ENCODE measurements at regions not wholly inside any gene's neighbourhood (a gene's known extent, or its start where the extent isn't known, plus 50 kb on each side); places are given as distances from the start of the nearest gene placed in this dataset.

- TF ChIP-seq CTCF (tag by site-specific recombination; IDR thresholded peaks at IDR 0.05): no peak
- no peak for TF ChIP-seq AEBP2 (tag by site-specific recombination; IDR thresholded peaks at IDR 0.05; ENCODE audit: borderline replicate concordance)
- no peak for TF ChIP-seq ZNF24 (tag by site-specific recombination; IDR thresholded peaks at IDR 0.05)
- no peak for TF ChIP-seq ZNF629 (tag by site-specific recombination; IDR thresholded peaks at IDR 0.05)
- no peak for TF ChIP-seq ZNF274 (IDR thresholded peaks at IDR 0.05; ENCODE audit: low read length)
- no peak for TF ChIP-seq ZNF274 (tag by site-specific recombination; IDR thresholded peaks at IDR 0.05; ENCODE audit: borderline replicate concordance)
- no peak for TF ChIP-seq MZF1 (tag by site-specific recombination; IDR thresholded peaks at IDR 0.05; ENCODE audit: borderline replicate concordance)
- no peak for TF ChIP-seq ZXDB (tag by site-specific recombination; IDR thresholded peaks at IDR 0.05)
- TF ChIP-seq ZBTB48 (tag by site-specific recombination; IDR thresholded peaks at IDR 0.05): no peak
- TF ChIP-seq ELK4 (IDR thresholded peaks at IDR 0.05; ENCODE audit: borderline replicate concordance, low read depth, low read length): no peak
- TF ChIP-seq HOXC10 (CRISPR knock-in tag; IDR thresholded peaks at IDR 0.05): no peak
- TF ChIP-seq ZNF777 (tag by site-specific recombination; IDR thresholded peaks at IDR 0.05; ENCODE audit: borderline replicate concordance): no peak
- no peak for TF ChIP-seq ZNF175 (tag by site-specific recombination; IDR thresholded peaks at IDR 0.05)
- no peak for TF ChIP-seq ZNF76 (tag by site-specific recombination; IDR thresholded peaks at IDR 0.05; ENCODE audit: borderline replicate concordance, low read depth)
These were observed 436.4 kb upstream of the CDH4 start for GRCh38 chr20:60815656-60816055.

All from HEK293 (cell line).